Hematopoietic multipotent progenitor cell treated with erythropoietin and hydrocortisone succinate and interleukin-3 and kit ligand, for 6 days (in vitro differentiated cells): ENCODE measurements at regions not wholly inside any gene's neighbourhood (a gene's known extent, or its start where the extent isn't known, plus 50 kb on each side); places are given as distances from the start of the nearest gene placed in this dataset.
A peak's percentile ranks its signal among the peaks of the same experiment; 100 is the strongest.
"Not testable (repeated sequence)": the region's sequence is repeated elsewhere in the genome, so short reads cannot be mapped to it uniquely, and the experiment has no call there.

Experiments
- DNase-seq: peaks from one replicate; pipeline ENCODE4 v3.0.0-alpha.2; 2015

DNA sequence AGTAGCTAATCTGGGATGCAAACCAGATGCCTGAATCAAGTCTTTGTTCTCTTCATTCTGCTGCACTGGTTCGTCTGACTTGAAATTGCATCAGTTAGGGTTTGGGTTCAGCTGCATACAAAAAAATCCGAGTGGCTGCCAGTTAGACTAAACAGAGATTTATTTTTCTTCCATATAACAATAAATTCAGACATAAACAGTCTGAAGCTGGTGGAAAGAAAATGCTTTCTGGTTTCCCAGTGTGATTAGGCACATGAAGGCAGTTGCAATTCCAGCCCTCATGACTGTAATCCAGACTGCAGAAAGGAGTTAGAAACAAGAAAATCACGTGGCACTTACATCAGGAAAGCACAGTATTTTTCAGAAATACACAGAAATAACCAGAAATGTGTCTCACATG lies 930.7 kb downstream of the MCTP2 start:
- no peak for DNase-seq

- no peak for DNase-seq
Measured at GRCh38 chr15:95162531-95162930, 931.2 kb downstream of the MCTP2 start.

GRCh38 chr15:95162967-95163531 lies 931.7 kb downstream of the MCTP2 start:
- no peak for DNase-seq

- no peak for DNase-seq
Measured at GRCh38 chr15:95168152-95168551, 936.8 kb downstream of the MCTP2 start.

DNA sequence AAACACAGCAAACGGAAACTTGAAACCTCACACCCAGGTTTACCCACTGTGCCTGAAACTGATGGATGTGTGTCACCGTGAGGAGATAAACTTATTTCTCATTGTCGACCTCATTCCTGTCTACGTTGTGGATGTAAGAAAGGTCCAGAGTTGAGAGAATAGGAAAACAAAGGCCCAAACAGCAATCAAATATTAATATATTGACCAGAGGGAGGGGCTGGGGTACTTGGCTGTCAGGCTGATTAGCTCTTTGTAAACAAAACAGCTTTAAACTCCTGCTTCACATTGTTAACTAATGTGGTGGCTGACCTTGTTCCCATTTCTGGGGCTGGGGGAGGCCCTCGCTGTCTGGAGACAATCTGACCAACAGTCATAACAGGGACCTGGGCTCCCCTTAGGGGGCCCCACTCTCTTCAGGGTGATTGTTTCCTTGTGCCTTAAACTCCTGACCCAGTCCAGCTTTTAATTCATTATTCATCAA lies 937.6 kb downstream of the MCTP2 start:
- no peak for DNase-seq

DNA sequence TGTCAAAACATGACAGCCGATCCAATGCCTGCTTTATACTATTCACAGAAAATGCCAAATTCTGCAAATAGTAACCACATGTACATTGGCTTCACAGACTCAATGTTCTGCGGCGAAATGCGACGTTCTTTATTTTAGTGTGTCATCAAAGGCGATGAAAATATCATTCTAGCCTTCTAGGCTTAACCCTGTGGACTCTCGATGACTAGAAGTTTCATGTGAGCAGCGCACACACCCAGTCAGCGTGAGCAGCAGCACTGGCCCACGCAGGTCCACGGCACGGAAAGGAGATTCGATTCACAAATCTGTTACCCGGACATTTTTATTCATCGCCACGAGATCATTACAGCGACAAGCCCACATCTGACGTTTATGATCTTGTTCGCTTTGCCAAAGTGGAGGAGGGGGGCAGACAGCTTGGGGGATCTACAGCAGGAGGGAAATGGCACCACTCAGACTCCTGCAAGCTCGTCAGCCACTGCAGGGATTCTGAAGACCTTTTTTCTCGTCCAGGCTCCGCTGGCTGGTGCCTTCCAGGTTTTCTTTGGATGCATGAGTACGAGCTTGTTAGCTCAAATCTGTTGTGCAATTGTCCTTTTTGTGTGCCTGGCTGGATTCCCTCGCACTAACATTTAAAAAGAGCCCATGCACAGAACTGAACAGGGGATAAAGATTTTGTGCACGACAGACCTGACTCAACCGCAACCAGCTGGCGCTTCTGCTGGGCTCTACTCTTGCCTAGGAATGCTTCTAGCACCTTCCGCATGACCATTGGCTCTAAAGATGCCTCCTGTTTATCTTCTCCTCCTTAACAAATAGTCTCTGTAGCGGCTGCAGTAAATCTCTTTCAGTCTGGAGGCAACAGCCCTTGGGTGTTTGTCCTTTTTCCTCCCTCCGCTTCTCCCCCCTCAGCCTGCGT lies 938.4 kb downstream of the MCTP2 start:
- no peak for DNase-seq

DNA sequence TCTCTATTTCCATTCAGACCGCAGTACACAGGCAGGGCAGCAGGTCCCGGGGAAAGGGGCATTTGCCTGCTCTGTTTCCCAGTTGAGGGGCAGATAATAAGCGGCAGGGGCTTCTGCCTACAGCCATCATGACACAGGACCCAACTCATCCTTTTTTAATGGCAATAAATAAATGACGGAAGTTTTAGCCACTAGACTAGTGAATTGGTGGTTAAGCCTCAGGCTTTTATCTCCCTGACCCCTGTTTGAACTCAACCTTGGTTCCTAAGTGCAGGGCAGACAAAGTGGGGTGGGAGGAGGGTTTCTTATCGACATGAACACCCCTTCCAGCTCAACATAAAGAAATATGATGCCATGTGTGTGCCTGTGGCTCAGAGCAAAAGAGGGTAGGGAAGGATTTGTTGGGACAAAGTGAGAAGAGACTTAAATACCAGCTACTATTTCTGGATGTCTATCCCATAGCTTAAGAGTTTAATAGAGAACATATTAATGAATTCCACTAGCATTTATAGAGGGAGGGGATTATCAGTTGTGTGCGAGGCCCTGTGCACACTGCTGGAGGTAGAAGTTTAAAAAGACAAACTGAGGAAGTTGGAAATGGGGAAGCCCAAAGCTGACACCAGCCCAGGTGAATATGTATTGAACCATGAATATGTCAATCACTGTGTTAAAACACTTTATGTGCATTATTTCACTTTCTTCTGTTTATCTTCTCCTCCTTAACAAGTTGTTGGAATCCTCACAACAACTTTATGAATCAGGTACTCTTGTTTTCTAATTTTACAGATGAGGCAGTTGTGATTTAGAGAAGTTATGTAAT lies 939.4 kb downstream of the MCTP2 start:
- peak; percentile 2 for DNase-seq

DNA sequence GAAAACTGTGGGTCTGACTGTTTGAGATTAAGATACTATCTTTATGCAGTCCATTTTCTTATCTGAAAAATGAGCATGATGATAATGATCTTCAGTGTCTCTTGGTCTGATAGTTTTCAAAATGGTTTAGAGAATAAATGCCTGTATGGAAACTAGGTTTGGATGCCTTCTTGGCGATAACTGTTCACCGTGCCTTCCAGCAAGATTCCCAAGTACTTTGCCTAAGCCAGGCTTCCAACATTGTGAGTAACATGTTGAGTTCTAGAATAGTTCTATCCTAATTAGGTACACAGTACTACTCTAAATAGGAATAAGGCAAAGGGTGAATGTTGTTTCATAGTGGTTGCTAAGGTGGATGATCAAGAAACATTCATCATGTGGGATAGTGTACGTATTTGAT lies 940.2 kb downstream of the MCTP2 start:
- DNase-seq: no peak

GRCh38 chr15:95174301-95175259 lies 943.2 kb downstream of the MCTP2 start:
- DNase-seq: no peak

DNA sequence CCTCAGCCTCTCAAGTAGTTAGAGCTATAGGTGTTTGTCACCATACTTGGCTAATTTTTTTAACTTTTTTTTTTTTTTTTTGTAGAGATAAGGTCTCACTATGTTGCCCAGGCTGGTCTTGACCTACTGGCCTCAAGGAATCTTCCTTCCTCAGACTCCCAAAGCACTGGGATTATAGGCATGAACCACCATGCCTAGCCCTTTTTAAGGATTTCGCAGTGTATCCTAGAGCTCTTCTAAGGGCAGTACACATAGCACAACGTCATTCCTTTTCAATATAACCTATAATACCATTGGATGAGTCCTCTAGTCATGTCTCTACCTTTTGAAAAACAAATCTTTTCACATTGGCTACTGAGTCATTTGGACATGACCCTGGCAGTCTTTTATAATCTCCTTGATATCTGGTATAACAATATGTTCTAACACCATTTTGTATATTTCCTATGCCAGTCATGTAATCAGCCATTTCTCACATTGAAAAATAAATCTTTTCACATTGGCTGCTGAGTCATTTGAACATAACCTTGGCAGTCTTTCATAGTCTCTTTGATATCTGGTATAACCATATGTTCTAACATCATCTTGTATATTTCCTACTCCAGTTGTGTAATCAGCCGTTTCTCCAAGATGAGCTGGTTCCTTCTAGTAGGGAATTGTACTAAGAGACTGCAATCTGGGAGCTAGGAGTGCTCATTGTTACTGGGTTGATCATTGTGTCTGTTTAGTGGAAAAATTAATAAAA lies 944.7 kb downstream of the MCTP2 start:
- DNase-seq: no peak

DNA sequence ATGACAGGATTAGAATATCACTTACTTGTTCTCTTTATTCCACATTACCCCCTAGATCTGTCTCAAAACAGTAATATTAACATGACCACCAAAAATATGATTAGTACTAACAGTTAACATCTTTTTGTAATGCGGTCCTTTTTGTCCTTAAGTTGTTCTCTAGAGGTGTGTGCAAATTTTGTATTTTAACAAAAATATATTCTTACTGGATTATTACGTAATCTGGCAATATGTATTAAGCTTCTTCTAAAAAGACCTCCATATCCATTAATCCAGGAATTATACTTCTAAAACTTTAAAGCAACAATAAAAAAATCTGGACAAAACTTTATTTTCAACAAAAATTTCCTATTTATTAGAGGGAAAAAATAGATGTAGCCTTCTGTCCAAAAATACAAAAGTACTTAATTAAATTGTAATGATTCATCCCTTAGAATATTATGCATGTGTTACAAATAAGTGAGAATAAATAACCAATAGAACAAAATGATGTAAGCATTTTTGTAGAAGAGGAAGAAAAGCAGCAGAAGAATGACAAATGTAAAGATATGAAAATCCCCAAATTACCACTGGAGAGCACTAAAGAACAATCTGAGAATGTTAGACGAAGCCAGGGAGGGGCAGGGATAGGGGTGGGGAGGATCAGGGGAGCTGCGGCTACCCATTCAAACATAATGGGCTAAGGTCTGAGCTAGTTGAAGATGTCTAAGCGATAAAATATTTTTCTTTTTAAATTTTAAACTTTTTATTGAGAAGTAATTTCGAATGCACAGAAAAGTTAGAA lies 945.6 kb downstream of the MCTP2 start:
- no peak for DNase-seq

DNA sequence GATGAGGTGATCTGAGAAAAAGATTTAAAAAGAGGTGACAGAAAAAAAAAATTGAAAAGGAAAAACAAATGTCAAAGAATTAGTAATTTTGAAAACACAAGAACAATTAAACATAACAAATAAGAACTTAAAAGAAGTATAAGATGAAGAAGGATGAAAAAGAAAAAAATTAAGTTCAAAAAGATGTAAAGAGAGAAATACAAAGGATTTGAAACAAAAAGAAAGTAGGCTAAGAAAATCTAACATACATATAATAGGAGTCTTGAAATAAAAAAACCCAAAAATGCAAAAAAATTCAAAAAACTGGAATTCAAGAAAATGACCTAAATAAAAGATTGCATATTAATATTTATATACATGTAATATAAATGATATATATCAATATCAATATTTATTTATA lies 949.2 kb downstream of the MCTP2 start:
- no peak for DNase-seq

GRCh38 chr15:95182091-95182490 lies 950.7 kb downstream of the MCTP2 start:
- DNase-seq: no peak

DNA sequence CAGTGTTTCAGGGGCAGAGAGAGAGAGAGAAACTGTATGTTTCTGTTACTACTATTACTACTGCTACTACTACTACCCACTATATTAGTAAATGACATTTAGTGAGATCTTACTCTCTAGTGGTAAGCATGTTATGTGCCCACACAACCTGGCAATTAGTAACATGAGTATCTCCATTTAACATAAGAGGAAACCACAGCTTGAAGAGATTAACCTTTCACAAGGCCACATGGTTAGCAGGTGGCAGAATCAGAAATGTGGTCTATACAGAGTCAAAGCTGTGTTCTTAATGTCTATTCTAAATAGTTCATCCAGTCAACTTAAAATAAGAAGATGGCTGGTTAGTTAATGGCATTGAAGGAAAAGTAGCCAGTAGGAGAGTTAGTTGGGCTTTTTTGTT lies 961.6 kb downstream of the MCTP2 start:
- DNase-seq: no peak

DNA sequence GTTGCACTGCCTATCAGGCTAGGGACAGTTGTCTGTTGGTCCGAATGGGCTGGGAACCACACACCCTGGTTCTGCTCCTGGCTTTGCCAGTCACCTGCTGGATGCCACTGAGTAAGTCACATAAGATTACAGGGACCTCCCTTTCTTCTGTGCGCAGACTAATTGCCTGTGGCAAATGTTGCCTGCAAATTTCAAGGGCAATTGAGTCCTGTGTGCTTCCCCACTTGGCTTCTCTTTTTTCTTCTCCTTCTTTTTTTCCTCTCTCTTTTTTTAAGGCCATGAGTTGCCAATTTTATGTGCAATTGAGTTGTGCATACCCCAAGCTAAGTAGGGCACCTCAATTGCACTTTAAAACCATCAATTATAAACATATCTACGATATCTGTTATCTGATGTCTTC lies 963.4 kb downstream of the MCTP2 start:
- DNase-seq: no peak

DNA sequence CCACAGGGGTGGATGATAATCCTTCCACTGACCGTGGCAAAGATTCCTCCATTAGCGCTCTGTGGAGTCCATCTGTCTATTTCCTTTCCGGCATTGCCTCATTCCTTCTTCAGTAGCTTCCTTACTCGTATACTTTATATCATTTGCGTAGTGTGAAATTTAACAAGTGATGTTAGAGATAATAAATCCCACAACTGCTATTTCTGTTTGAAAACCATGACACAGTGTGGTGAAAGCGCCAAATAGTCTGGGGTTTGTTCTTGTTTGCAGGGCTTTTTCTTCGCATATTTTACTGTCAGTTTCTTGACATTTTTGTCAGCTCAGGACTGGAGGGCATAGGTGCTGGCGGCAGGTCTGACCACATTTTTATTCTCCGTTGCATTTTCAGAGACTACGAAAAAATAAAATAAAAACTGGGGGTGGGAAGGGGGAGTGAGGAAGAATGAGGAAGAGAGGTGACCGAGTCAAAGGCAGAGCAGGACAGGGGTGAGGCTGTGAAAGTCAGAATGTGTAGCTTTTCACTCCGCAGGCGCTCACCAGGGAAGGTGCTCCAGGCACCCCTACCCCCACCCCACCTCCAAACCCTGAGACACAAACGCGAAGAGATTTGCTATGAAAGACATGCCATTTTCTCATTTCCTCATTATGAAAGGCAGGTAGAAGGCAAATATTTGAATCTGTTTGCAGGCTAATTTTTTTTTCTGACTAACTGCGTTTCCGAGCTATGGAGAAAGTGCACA lies 965.0 kb downstream of the MCTP2 start:
- DNase-seq: no peak

DNA sequence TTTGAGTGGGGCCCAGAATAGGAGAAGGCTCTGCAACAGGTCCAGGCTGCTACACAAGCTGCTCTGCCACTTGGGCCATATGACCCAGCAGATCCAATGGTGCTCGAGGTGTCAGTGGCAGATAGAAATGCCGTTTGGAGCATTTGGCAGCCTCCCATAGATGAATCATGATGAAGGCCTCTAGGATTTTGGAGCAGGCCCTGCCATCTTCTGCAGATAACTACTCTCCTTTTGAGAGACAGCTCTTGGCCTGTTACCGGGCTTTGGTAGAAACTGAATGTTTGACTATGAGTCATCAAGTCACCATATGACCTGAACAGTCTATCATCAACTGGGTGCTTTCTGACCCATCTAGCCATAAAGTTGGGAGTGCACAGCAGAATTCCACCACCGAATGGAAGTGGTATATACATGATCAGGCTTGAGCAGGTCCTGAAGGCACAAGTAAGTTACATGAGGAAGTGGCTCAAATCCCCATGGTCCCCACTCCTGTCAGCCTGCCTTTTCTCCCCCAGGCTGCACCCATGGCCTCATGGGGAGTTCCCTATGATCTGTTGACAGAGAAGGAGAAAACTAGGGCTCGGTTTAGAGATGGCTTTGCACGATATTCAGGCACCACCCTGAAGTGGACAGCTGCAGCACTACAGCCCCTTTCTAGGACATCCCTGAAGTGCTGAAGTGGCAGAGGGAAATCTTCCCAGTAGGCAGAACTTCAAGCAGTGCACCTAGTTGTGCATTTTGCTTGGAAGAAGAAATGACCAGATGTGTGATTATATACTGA lies 971.4 kb downstream of the MCTP2 start:
- no peak for DNase-seq

- DNase-seq: no peak
Measured at GRCh38 chr15:95205077-95205476, 973.7 kb downstream of the MCTP2 start.

- not testable (repeated sequence) for DNase-seq
Measured at GRCh38 chr15:95205830-95206229, 974.5 kb downstream of the MCTP2 start.
